CD4-positive, alpha-beta T cell treated with Interleukin-1 beta for 1 hour (primary cell): ENCODE measurements at regions not wholly inside any gene's neighbourhood (a gene's known extent, or its start where the extent isn't known, plus 50 kb on each side); places are given as distances from the start of the nearest gene placed in this dataset.
"Not testable (repeated sequence)": the region's sequence is repeated elsewhere in the genome, so short reads cannot be mapped to it uniquely, and the experiment has no call there.

Experiments
- DNase-seq, 2 donors: peaks; one replicate each; pipeline ENCODE4 v3.0.0-alpha.2; 2020 to 2022

GRCh38 chr7:146057958-146058357 lies 58.6 kb upstream of the CNTNAP2 start:
- DNase-seq, result no peak

GRCh38 chr7:146054909-146055308 lies 61.7 kb upstream of the CNTNAP2 start:
- no peak for DNase-seq

- no peak for DNase-seq
Observed at GRCh38 chr7:146053492-146053891, 63.1 kb upstream of the CNTNAP2 start.

- not testable (repeated sequence) for DNase-seq
Observed at GRCh38 chr7:146043310-146043709, 73.3 kb upstream of the CNTNAP2 start.

- DNase-seq, result no peak
Observed at GRCh38 chr7:146028251-146028750, 88.3 kb upstream of the CNTNAP2 start.

DNA sequence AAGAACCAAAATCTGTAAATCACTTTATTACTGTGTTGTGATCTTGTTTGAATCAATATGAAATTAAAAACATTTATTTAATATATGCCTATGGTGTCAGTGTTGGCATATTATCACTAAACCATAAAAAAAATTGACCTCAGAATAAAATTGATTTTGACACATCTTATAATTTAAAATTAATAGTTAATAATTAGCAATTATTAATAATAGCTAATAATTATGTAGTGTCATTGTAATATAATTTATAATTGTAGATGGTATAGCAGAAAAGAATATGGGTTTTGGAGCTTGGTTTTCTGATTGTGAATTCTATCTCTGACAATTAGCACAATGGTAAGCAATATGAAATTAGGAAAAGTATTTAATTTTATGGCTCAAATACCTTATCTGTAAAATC lies 89.4 kb upstream of the CNTNAP2 start:
- DNase-seq, result no peak

DNA sequence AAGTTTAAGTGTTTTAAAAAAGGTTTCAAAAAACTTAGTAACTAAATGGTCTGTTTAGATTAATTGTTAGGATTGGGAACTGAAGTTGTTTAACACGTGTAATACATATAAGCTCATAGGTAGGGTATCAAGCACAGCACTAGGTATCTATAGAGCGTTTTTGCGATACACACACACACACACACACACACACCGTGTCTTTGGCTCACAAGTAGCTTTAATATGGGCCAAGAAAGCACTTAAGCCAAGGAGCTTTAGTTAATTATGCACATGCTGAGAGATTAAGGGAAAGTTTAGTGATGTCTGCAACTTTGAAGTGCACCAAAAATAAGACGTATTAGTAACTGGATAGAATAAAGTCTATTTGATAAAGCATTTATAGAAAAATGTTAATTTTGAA lies 93.8 kb upstream of the CNTNAP2 start:
- DNase-seq, result no peak

- not testable (repeated sequence) for DNase-seq
Observed at GRCh38 chr7:146019041-146020004, 97.3 kb upstream of the CNTNAP2 start.

- DNase-seq, result not testable (repeated sequence)
Observed at GRCh38 chr7:146017366-146017765, 99.2 kb upstream of the CNTNAP2 start.

DNA sequence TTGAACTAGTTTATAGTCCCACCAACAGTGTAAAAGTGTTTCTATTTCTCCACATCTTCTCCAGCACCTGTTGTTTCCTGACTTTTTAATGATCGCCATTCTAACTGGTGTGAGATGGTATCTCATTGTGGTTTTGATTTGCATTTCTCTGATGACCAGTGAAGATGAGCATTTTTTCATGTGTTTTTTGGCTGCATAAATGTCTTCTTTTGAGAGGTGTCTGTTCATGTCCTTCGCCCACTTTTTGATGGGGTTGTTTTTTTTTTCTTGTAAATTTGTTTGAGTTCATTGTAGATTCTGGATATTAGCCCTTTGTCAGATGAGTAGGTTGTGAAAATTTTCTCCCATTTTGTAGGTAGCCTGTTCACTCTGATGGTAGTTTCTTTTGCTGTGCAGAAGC lies 102.4 kb upstream of the CNTNAP2 start:
- DNase-seq, result not testable (repeated sequence)

DNA sequence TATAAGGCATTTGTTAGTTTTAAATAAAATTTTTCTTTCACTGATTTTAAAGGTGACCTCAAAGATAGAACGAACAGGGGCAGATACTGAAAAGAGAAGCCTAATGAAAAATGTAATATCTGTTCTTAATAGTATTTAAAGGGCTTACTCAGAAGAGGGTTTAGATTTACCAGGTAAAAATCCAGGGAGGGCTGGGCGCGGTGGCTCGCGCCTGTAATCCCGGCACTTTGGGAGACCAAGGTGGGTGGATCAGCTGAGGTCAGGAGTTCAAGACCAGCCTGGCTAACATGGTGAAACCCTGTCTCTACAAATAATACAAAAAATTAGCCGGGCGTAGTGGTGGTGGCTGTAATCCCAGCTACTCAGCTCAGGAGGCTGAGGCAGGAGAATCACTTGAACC lies 108.3 kb upstream of the CNTNAP2 start:
- DNase-seq, result no peak

DNA sequence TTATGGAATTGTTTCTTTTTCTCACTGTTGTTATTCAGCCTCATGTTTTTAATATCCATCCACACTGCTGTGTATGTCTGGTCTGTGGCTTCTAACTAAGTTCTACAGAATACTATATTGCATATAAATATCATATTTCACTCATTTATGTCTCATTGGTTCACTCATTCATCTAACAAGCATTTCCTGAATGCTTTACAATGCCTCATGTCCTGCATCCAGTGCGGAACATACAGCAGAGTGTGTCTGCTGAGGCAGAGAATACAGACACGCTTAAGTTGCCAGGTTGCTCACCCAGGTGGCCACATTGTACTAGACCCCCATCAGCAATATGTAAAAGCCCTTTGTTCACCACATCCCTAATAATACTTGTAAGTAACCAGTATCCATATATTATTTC lies 111.8 kb upstream of the CNTNAP2 start:
- no peak for DNase-seq

- DNase-seq, result no peak
Observed at GRCh38 chr7:146002431-146003078, 114.0 kb upstream of the CNTNAP2 start.

GRCh38 chr7:146002008-146002407 lies 114.6 kb upstream of the CNTNAP2 start:
- DNase-seq, result no peak

DNA sequence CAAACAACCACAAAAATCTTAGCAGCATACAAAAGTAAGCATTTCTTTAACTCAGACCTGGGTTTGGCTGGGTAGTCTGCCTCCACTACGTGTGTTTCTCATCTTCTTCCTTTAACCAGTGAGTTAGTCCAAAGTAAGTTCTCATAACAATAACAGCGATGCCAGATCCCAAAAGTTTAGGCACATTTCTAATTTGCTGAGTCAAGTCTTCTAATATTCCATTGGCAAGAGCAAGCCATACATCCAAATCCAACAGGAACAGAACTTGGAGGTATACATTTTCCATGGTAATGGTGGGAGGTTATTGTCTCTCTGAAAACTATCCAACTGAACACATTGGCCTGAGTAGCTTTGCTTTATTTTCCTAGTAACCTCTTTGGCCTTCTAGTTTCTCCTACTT lies 115.7 kb upstream of the CNTNAP2 start:
- DNase-seq, result no peak

DNA sequence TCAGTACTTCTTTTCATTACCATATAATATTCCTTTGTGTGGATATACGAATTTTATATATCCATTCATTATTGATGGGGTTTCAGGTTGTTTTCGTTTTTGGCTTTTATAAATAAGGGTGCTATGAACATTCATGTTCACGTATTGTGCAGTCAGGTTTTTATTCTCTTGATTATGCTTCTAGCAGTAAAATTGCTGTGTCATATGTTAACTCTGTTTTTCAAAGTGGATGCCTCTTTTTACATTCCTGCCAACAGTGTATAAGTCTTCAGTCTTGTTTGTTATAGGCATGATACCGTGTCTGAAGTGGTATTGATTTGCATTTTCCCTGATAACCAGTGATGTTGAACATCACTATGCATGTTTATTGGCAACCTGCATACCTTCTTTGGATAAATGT lies 127.1 kb upstream of the CNTNAP2 start:
- no peak for DNase-seq

- DNase-seq, result no peak
Observed at GRCh38 chr7:145986248-145986874, 130.2 kb upstream of the CNTNAP2 start.

DNA sequence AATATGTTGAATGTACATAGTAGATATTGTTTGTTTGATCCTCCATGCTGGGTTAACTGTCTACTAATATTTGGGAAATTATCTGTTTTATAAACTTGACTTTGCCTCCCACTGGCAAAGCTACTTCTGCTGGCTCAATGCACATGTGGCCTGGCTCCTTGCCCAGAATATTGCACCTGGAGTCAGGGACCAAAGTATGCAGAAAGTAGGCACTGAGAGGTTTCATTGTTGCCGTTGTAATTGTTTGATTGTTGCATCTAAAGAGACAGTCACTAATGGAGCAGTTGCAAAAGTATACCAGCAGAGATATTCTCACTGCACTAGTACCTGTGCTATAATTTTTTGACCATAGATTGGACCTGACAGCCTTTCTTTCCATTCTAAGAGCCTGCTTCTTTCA lies 137.8 kb upstream of the CNTNAP2 start:
- DNase-seq, result no peak

DNA sequence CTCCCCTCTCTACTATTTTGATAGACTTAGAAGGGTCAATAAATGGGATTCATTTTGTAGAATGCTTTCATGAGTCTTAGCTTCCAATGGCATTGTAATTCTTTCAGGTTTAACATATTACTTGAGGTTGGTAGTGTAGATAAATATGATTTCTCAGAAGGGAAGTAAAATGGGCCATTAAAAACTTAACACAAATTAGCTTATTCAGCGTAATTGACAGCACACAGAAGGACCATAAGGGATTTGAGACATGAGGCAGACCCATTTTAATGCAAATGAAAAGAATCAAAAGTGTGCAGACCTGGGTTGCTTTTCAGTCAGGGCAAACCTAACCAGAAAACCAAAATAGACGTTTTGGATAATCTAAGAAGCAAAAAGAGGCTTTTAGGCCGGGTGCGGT lies 156.6 kb upstream of the CNTNAP2 start:
- DNase-seq, result no peak

GRCh38 chr7:145957160-145957890 lies 159.3 kb upstream of the CNTNAP2 start:
- no peak for DNase-seq

GRCh38 chr7:145951566-145951965 lies 165.0 kb upstream of the CNTNAP2 start:
- DNase-seq, result no peak

DNA sequence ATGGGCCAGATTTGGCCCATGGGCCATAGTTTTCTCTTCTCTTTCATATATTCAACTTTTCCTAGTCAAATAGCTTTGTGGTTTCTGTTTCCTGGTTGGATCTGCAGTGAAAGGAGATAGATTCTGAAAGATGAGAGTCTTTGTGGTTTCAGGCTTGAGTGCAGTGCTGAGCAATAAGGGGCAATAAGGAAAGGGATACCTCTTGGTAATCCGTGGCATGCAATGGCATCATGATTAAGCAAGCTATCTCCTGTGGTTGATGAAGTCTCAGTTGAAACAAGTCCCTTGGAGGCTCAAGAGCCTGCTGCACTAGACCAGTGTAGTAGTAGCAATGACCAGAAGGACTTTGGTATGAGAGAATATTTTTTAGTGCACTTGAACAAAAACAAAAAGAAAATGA lies 187.7 kb upstream of the CNTNAP2 start:
- no peak for DNase-seq

DNA sequence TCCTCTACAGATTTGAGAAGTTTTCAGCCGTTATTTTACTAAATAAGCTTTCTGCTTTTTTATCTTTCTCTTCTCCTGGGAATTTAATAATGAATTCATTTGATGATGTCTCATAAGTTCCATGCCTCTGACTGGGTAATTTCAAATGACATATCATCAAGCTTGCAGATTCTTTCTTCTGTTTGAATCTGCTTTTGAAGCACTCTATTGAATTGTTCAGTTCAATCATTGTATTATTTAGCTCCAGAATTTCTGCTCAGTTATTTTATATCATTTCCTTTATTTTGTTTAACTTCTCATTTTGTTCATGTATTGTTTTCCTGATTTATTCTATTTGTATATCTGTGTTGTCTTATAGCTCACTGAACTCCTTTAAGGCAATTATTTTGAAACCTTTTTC lies 196.9 kb upstream of the CNTNAP2 start:
- DNase-seq, result no peak
